A549 (cell line): ENCODE measurements at regions not wholly inside any gene's neighbourhood (a gene's known extent, or its start where the extent isn't known, plus 50 kb on each side); places are given as distances from the start of the nearest gene placed in this dataset.
A peak's percentile ranks its signal among the peaks of the same experiment; 100 is the strongest.

ENCODE experiments used
- ATAC-seq, 2 experiments: fragments of 200-7000 bp in 1 of 2; fragments of >200 bp in 1 of 2; cut with Nextera tagmentation in 1 of 2; cut with Tn5 transposase in 1 of 2; 3 replicates each; pipeline versions ENCODE4 v1.8.0 to v1.9.1; 2018 to 2020; ENCODE audit warnings: mild to moderate bottlenecking in 1 of 2, moderate library complexity in 1 of 2
- CTCF ChIA-PET: fragments of 300-600 bp; sonication (Branson Sonifier 250); formaldehyde crosslinking; extraction: SDS; loops from one replicate; lab custom pipeline; 2021; ENCODE audit warnings: antibody characterized with exemption, inconsistent platforms; lab: Yijun Ruan, JAX
- POLR2A ChIA-PET: fragments of 350-600 bp; formaldehyde crosslinking; extraction: SDS; loops from one replicate; lab custom pipeline; 2021; ENCODE audit warnings: antibody characterized with exemption, inconsistent platforms; lab: Yijun Ruan, JAX
- DNase-seq, 2 experiments: peaks; one replicate each; pipeline versions ENCODE4 v3.0.0 to v3.0.0-alpha.2; 2011 to 2016; ENCODE audit warnings: low read depth in 1 of 2, low spot score in 1 of 2
- FAIRE-seq: peaks from 2 replicates; lab custom pipeline; 2011; peaks lifted over from hg19 to GRCh38; lab: Jason Lieb, UNC
- H3K27ac ChIP-seq, 2 experiments: fragments of >200 bp; sonication (Bioruptor Twin); formaldehyde crosslinking; 3 replicates each; pipeline ENCODE4 v1.5.1; 2016 to 2017
- H3K4me1 ChIP-seq: fragments of >200 bp; sonication (Bioruptor Twin); formaldehyde crosslinking; 3 replicates; pipeline ENCODE4 v1.6.1; 2016
- H3K4me2 ChIP-seq: fragments of >200 bp; sonication (Bioruptor Twin); formaldehyde crosslinking; 3 replicates; pipeline ENCODE4 v1.6.1; 2016
- H3K4me3 ChIP-seq: fragments of >200 bp; sonication (Bioruptor Twin); formaldehyde crosslinking; 3 replicates; pipeline ENCODE4 v1.5.1; 2016
- H3K9me3 ChIP-seq: fragments of >200 bp; sonication (Bioruptor Twin); formaldehyde crosslinking; 3 replicates; pipeline ENCODE4 v1.6.1; 2016
- CBX8 ChIP-seq: fragments of 200-600 bp; sonication (generic); IDR thresholded peaks from 2 replicates; pipeline ENCODE4 v1.6.1; 2016
- CHD4 ChIP-seq: fragments of 200-600 bp; sonication (generic); IDR thresholded peaks from 2 replicates; pipeline ENCODE4 v1.6.1; 2016; ENCODE audit warnings: antibody characterized with exemption, mild to moderate bottlenecking, borderline replicate concordance
- EHF ChIP-seq: fragments of 250-450 bp; sonication (Bioruptor Pico); IDR thresholded peaks from 2 replicates; pipeline ENCODE4 v1.5.0; 2020; ENCODE audit warnings: mild to moderate bottlenecking
- EP300 ChIP-seq, 2 experiments: fragments of >200 bp; sonication (Bioruptor Twin); formaldehyde crosslinking; IDR thresholded peaks; 2 replicates in 1 of 2; 3 replicates in 1 of 2; pipeline ENCODE4 v1.6.1; 2016 to 2017
- ESRRA ChIP-seq: fragments of 150-350 bp; IDR thresholded peaks from 2 replicates; pipeline ENCODE4 v1.6.1; 2014; ENCODE audit warnings: mild to moderate bottlenecking, low read length, borderline replicate concordance
- FOSB ChIP-seq: fragments of 250-450 bp; sonication (Bioruptor Pico); IDR thresholded peaks from 2 replicates; pipeline ENCODE4 v1.5.0; 2020; ENCODE audit warnings: mild to moderate bottlenecking, moderate library complexity
- HOXB13 ChIP-seq: fragments of 250-450 bp; sonication (Bioruptor Pico); IDR thresholded peaks from 2 replicates; pipeline ENCODE4 v1.5.0; 2020; ENCODE audit warnings: low read depth, mild to moderate bottlenecking, moderate library complexity
- JUN ChIP-seq, 2 experiments: fragments of >200 bp; sonication (Bioruptor Twin); formaldehyde crosslinking; IDR thresholded peaks; 2 replicates in 1 of 2; 3 replicates in 1 of 2; pipeline ENCODE4 v1.6.1; 2016 to 2017
- KDM5A ChIP-seq: fragments of 200-600 bp; sonication (generic); IDR thresholded peaks from 2 replicates; pipeline ENCODE4 v1.6.1; 2016; ENCODE audit warnings: antibody characterized with exemption, mild to moderate bottlenecking
- MAFK ChIP-seq: fragments of 450-650 bp; IDR thresholded peaks from 2 replicates; pipeline ENCODE4 v1.6.1; 2014; ENCODE audit not compliant: partially characterized antibody
- MAZ ChIP-seq: fragments of 150-350 bp; IDR thresholded peaks from 2 replicates; pipeline ENCODE4 v1.6.1; 2014; ENCODE audit warnings: antibody characterized with exemption, low read depth, low read length, borderline replicate concordance
- RAD21 ChIP-seq, 2 experiments: fragments of >200 bp in 1 of 2; sonication (Bioruptor Twin) in 1 of 2; formaldehyde crosslinking in 1 of 2; IDR thresholded peaks in 1 of 2; conservative IDR thresholded peaks in 1 of 2; 2 replicates in 1 of 2; 3 replicates in 1 of 2; pipeline ENCODE4 v1.6.1; 2012 to 2018; ENCODE audit warnings: inconsistent platforms in 1 of 2
- SMC3 ChIP-seq: fragments of >200 bp; sonication (Bioruptor Twin); formaldehyde crosslinking; IDR thresholded peaks from 3 replicates; pipeline ENCODE4 v1.6.1; 2018; ENCODE audit warnings: inconsistent platforms
- ZFP36 ChIP-seq: fragments of 450-650 bp; IDR thresholded peaks from 2 replicates; pipeline ENCODE4 v1.6.1; 2014; ENCODE audit warnings: borderline replicate concordance; ENCODE audit not compliant: partially characterized antibody
- WGBS: methylation state at CpG from one replicate; pipeline ENCODE4 v1.1.6; 2017; ENCODE audit errors: missing lambda C conversion rate; 5-methylcytosine and 5-hydroxymethylcytosine counted together
- TF ChIP-seq, protein P1 (sequence below): fragments of >200 bp; sonication (Bioruptor Twin); formaldehyde crosslinking; IDR thresholded peaks from 3 replicates; pipeline ENCODE4 v1.5.1; 2016
- TF ChIP-seq, protein P2 (sequence below): IDR thresholded peaks from 2 replicates; pipeline ENCODE4 v1.6.1; 2012
- TF ChIP-seq, protein P3 (sequence below): fragments of 200-600 bp; sonication (generic); IDR thresholded peaks from 2 replicates; pipeline ENCODE4 v1.6.1; 2016; ENCODE audit warnings: antibody characterized with exemption, mild to moderate bottlenecking, moderate library complexity

DNA sequence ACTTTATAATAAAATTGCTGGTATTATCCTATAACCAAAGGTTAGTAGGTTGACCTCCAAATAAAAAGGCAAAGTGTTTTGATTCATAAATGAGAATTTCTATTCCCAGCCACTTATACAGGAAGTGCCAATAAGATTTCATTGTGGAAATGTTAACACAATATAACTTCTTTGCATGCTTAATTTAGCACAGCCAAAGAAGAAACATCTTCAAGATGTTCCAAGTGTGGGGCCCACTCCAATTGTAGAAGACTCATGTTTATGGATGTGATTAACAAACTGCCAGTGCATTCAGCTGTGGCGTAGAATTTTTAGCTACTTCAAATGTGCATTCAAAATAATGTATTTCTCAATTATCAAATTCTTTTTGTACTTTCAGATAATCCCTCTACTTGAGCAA, 402.3 kb downstream of the DEPDC1B start:
- peaks cover 7% of the 10 kb centered on the region; the same call in 1 of the 3 replicates for H3K9me3 ChIP-seq
- FAIRE-seq (no peak), ATAC-seq (no peak), DNase-seq (no peak)
- WGBS = 89% methylated on average over 1 of the region's 1 CpG
- H3K4me1 ChIP-seq = no peaks in the 10 kb centered on the region
- no peak overlapping the region for H3K4me3 ChIP-seq
- no peak overlapping the region for H3K27ac ChIP-seq
- POLR2A ChIA-PET = no interaction called here
- TF ChIP-seq, protein P1, sequence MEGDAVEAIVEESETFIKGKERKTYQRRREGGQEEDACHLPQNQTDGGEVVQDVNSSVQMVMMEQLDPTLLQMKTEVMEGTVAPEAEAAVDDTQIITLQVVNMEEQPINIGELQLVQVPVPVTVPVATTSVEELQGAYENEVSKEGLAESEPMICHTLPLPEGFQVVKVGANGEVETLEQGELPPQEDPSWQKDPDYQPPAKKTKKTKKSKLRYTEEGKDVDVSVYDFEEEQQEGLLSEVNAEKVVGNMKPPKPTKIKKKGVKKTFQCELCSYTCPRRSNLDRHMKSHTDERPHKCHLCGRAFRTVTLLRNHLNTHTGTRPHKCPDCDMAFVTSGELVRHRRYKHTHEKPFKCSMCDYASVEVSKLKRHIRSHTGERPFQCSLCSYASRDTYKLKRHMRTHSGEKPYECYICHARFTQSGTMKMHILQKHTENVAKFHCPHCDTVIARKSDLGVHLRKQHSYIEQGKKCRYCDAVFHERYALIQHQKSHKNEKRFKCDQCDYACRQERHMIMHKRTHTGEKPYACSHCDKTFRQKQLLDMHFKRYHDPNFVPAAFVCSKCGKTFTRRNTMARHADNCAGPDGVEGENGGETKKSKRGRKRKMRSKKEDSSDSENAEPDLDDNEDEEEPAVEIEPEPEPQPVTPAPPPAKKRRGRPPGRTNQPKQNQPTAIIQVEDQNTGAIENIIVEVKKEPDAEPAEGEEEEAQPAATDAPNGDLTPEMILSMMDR = no peak
- no peak overlapping the region for H3K4me2 ChIP-seq
- CTCF ChIA-PET = interaction anchor here (0.6 kb wide), 1 partner anchor 1543 kb away, joined by 3 read pairs; no protein-coding TSS in a partner anchor

- ChIA-PET CTCF (interaction anchor here (0.6 to 1.5 kb wide), 16 partner anchors 10 to 481 kb away, joined by 3 to 8 read pairs (median 3); no protein-coding TSS in a partner anchor), POLR2A (no interaction called here)
- Histone ChIP-seq H3K9me3 (peaks cover 3% of the 10 kb centered on the region; the same call in 1 of the 3 replicates), H3K27ac (no peak overlapping the region), H3K4me1 (no peaks in the 10 kb centered on the region), H3K4me2 (no peak overlapping the region), H3K4me3 (no peak overlapping the region)
- peak; percentile 76 to 84; a peak in 4 of 6 replicates for ATAC-seq
- 0% methylated on average over 2 of the region's 2 CpGs for WGBS
- FAIRE-seq = peak; percentile 23
- TF ChIP-seq, protein P1 = peak; percentile 61
- TF ChIP-seq RAD21 (conservative IDR thresholded peaks at IDR 0.05 in 1 of 2, IDR thresholded peaks at IDR 0.05 in 1 of 2) = peak; percentile 80 to 89
- no peak for TF ChIP-seq KDM5A
- peak; percentile 72 for TF ChIP-seq SMC3
- peak in 1 of 2 experiments; percentile 61 for DNase-seq
Observed at GRCh38 chr5:60295423-60295822, 401.9 kb upstream of the PDE4D start.

GRCh38 chr5:60293518-60293917, 400.0 kb upstream of the PDE4D start:
- WGBS = 52% methylated on average over 2 of the region's 2 CpGs
- H3K9me3 ChIP-seq = no peaks in the 10 kb centered on the region
- CTCF ChIA-PET = no interaction called here
- H3K4me3 ChIP-seq = no peak overlapping the region
- ATAC-seq = no peak
- no peak for FAIRE-seq
- POLR2A ChIA-PET = no interaction called here
- no peak overlapping the region for H3K4me2 ChIP-seq
- no peaks in the 10 kb centered on the region for H3K4me1 ChIP-seq
- no peak for TF ChIP-seq MAZ
- TF ChIP-seq ESRRA = no peak
- TF ChIP-seq, protein P2, sequence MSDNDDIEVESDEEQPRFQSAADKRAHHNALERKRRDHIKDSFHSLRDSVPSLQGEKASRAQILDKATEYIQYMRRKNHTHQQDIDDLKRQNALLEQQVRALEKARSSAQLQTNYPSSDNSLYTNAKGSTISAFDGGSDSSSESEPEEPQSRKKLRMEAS = no peak
- TF ChIP-seq CHD4 = no peak
- TF ChIP-seq EHF = no peak
- TF ChIP-seq MAFK = peak; percentile 66
- DNase-seq = no peak
- no peak overlapping the region for H3K27ac ChIP-seq

GRCh38 chr5:60287174-60287771, 393.7 kb upstream of the PDE4D start:
- ATAC-seq (peak; percentile 87 to 96), FAIRE-seq (no peak), DNase-seq (peak; percentile 18 to 88)
- CTCF ChIA-PET = interaction anchor here (0.7 to 4.8 kb wide), 5 partner anchors 11 to 478 kb away, joined by 3 to 26 read pairs (median 8); no protein-coding TSS in a partner anchor
- POLR2A ChIA-PET = no interaction called here
- Histone ChIP-seq H3K9me3 (no peaks in the 10 kb centered on the region), H3K4me3 (no peak overlapping the region), H3K27ac (no peak overlapping the region), H3K4me1 (no peaks in the 10 kb centered on the region), H3K4me2 (no peak overlapping the region)
- 33% methylated on average over 5 of the region's 5 CpGs for WGBS
- TF ChIP-seq, protein P1 = peak; percentile 60
- TF ChIP-seq HOXB13 (CRISPR knock-in tag) (no peak), RAD21 (conservative IDR thresholded peaks at IDR 0.05 in 1 of 2, IDR thresholded peaks at IDR 0.05 in 1 of 2) (peak; percentile 61 to 83), JUN (IDR thresholded peaks at IDR 0.05) (no peak), CBX8 (no peak), ZFP36 (no peak), FOSB (CRISPR knock-in tag) (no peak), MAZ (no peak), SMC3 (peak; percentile 51; the same call in 2 of the 3 replicates), EP300 (IDR thresholded peaks at IDR 0.05) (no peak)
- TF ChIP-seq, protein P3, sequence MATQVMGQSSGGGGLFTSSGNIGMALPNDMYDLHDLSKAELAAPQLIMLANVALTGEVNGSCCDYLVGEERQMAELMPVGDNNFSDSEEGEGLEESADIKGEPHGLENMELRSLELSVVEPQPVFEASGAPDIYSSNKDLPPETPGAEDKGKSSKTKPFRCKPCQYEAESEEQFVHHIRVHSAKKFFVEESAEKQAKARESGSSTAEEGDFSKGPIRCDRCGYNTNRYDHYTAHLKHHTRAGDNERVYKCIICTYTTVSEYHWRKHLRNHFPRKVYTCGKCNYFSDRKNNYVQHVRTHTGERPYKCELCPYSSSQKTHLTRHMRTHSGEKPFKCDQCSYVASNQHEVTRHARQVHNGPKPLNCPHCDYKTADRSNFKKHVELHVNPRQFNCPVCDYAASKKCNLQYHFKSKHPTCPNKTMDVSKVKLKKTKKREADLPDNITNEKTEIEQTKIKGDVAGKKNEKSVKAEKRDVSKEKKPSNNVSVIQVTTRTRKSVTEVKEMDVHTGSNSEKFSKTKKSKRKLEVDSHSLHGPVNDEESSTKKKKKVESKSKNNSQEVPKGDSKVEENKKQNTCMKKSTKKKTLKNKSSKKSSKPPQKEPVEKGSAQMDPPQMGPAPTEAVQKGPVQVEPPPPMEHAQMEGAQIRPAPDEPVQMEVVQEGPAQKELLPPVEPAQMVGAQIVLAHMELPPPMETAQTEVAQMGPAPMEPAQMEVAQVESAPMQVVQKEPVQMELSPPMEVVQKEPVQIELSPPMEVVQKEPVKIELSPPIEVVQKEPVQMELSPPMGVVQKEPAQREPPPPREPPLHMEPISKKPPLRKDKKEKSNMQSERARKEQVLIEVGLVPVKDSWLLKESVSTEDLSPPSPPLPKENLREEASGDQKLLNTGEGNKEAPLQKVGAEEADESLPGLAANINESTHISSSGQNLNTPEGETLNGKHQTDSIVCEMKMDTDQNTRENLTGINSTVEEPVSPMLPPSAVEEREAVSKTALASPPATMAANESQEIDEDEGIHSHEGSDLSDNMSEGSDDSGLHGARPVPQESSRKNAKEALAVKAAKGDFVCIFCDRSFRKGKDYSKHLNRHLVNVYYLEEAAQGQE = no peak
